ENCODE measurements at regions not wholly inside any gene's neighbourhood (a gene's known extent, or its start where the extent isn't known, plus 50 kb on each side); places are given as distances from the start of the nearest gene placed in this dataset.
"Not testable (repeated sequence)": the region's sequence is repeated elsewhere in the genome, so short reads cannot be mapped to it uniquely, and the experiment has no call there.

GRCh38 chrX:144121566-144121965 lies 237.7 kb downstream of the UBE2NL start:
- H3K27me3 ChIP-seq (ENCODE audit: insufficient read depth, low read length); H4K8ac ChIP-seq (replicated peaks; ENCODE audit: insufficient read length, low read depth, low read length); H3K9me3 ChIP-seq (ENCODE audit: control insufficient read depth, low read depth, low read length); H3K4me1 Mint-ChIP-seq; H3K27ac Mint-ChIP-seq; H3K79me1 ChIP-seq (ENCODE audit: insufficient read depth, low read depth, low read length, poor library complexity, severe bottlenecking); DNase-seq; H2AK5ac ChIP-seq (ENCODE audit: insufficient read length, low read length); H3K4me3 Mint-ChIP-seq; H3K36me3 Mint-ChIP-seq (ENCODE audit: insufficient read depth in 1 of 3, low read depth in 3 of 3); H3K56ac ChIP-seq (ENCODE audit: insufficient read length, low read depth, low read length); H3K4me2 ChIP-seq (ENCODE audit: insufficient read depth, insufficient read length, low read length); H3K14ac ChIP-seq (ENCODE audit: insufficient read depth, low read length); H3K79me2 ChIP-seq (ENCODE audit: insufficient read depth, low read length); H4K20me1 ChIP-seq (ENCODE audit: control insufficient read depth, insufficient read depth, insufficient read length); H2BK15ac ChIP-seq (ENCODE audit: low read depth, low read length); H3K9ac ChIP-seq (ENCODE audit: extremely low read depth, insufficient read length, low read length); H2BK120ac ChIP-seq (ENCODE audit: low read depth, low read length, poor library complexity, severe bottlenecking); H3T11ph ChIP-seq (ENCODE audit: low read length); H3K23me2 ChIP-seq (ENCODE audit: insufficient read length, low read depth, low read length, poor library complexity, severe bottlenecking); H3K4ac ChIP-seq (ENCODE audit: low read depth, low read length); H2BK20ac ChIP-seq (ENCODE audit: low read depth, low read length, poor library complexity, severe bottlenecking); H2BK12ac ChIP-seq (ENCODE audit: insufficient read length, low read depth, low read length); H2BK5ac ChIP-seq (ENCODE audit: insufficient read length, low read length); H3K23ac ChIP-seq (ENCODE audit: insufficient read length, low read depth, low read length); H2AFZ ChIP-seq (ENCODE audit: low read length); H3K27ac ChIP-seq (ENCODE audit: insufficient read length, low read depth, low read length); H3K18ac ChIP-seq (ENCODE audit: insufficient read length, low read depth, low read length); H4K5ac ChIP-seq (ENCODE audit: insufficient read length, low read depth, low read length); H3K9me3 Mint-ChIP-seq; H3K27me3 Mint-ChIP-seq (ENCODE audit: low read depth); H4K91ac ChIP-seq (ENCODE audit: insufficient read length, low read depth, low read length); H3K4me1 ChIP-seq (ENCODE audit: insufficient read depth, low read length): not testable (repeated sequence)

- not testable (repeated sequence) for H4K8ac ChIP-seq (replicated peaks; ENCODE audit: insufficient read length, low read depth, low read length); H3K4ac ChIP-seq (ENCODE audit: low read depth, low read length); H3K27me3 ChIP-seq (ENCODE audit: insufficient read depth, low read length); H3K27me3 Mint-ChIP-seq (ENCODE audit: low read depth); DNase-seq; H2AFZ ChIP-seq (ENCODE audit: low read length); H2BK12ac ChIP-seq (ENCODE audit: insufficient read length, low read depth, low read length); H3K4me2 ChIP-seq (ENCODE audit: insufficient read depth, insufficient read length, low read length); H3K79me1 ChIP-seq (ENCODE audit: insufficient read depth, low read depth, low read length, poor library complexity, severe bottlenecking); H3K23ac ChIP-seq (ENCODE audit: insufficient read length, low read depth, low read length); H3K27ac Mint-ChIP-seq; H3K4me1 Mint-ChIP-seq; H3K36me3 Mint-ChIP-seq (ENCODE audit: insufficient read depth in 1 of 3, low read depth in 3 of 3); H2BK5ac ChIP-seq (ENCODE audit: insufficient read length, low read length); H3K27ac ChIP-seq (ENCODE audit: insufficient read length, low read depth, low read length); H3K23me2 ChIP-seq (ENCODE audit: insufficient read length, low read depth, low read length, poor library complexity, severe bottlenecking); H2BK15ac ChIP-seq (ENCODE audit: low read depth, low read length); H2AK5ac ChIP-seq (ENCODE audit: insufficient read length, low read length); H3K56ac ChIP-seq (ENCODE audit: insufficient read length, low read depth, low read length); H3K4me1 ChIP-seq (ENCODE audit: insufficient read depth, low read length); H3K4me3 Mint-ChIP-seq; H2BK120ac ChIP-seq (ENCODE audit: low read depth, low read length, poor library complexity, severe bottlenecking); H2BK20ac ChIP-seq (ENCODE audit: low read depth, low read length, poor library complexity, severe bottlenecking); H3K9ac ChIP-seq (ENCODE audit: extremely low read depth, insufficient read length, low read length); H4K5ac ChIP-seq (ENCODE audit: insufficient read length, low read depth, low read length); H4K20me1 ChIP-seq (ENCODE audit: control insufficient read depth, insufficient read depth, insufficient read length); H3K14ac ChIP-seq (ENCODE audit: insufficient read depth, low read length); H3K79me2 ChIP-seq (ENCODE audit: insufficient read depth, low read length); H3K9me3 Mint-ChIP-seq; H3K9me3 ChIP-seq (ENCODE audit: control insufficient read depth, low read depth, low read length); H3T11ph ChIP-seq (ENCODE audit: low read length); H4K91ac ChIP-seq (ENCODE audit: insufficient read length, low read depth, low read length); H3K18ac ChIP-seq (ENCODE audit: insufficient read length, low read depth, low read length)
- WGBS (ENCODE audit: extremely low coverage, insufficient read length, low lambda C conversion rate): no CpG with 5 or more reads among the region's 6 CpGs
Observed at GRCh38 chrX:144127570-144128169, 243.8 kb downstream of the UBE2NL start.

Data from H9 (cell line).